Osteoblast (primary cell): ENCODE measurements at regions not wholly inside any gene's neighbourhood (a gene's known extent, or its start where the extent isn't known, plus 50 kb on each side); places are given as distances from the start of the nearest gene placed in this dataset.

Experiments used
- DNase-seq: peaks from one replicate; pipeline ENCODE4 v3.0.0; 2011; ENCODE audit warnings: low spot score, mixed read lengths; ENCODE audit not compliant: insufficient read length; ENCODE audit errors: missing footprints
- H2AFZ ChIP-seq: 2 replicates; pipeline ENCODE4 v1.6.0; 2011; ENCODE audit warnings: mild to moderate bottlenecking, low read length
- H3K27ac ChIP-seq: 2 replicates; pipeline ENCODE4 v1.5.1; 2011; ENCODE audit warnings: mild to moderate bottlenecking, low read depth, low read length, moderate library complexity
- H3K27me3 ChIP-seq: 2 replicates; pipeline ENCODE4 v1.6.0; 2012; ENCODE audit warnings: mild to moderate bottlenecking, control low read depth, inconsistent platforms, low read length, moderate library complexity; ENCODE audit not compliant: insufficient read depth
- H3K36me3 ChIP-seq: 2 replicates; pipeline ENCODE4 v1.5.1; 2011; ENCODE audit warnings: mild to moderate bottlenecking, low read length, control low read depth, moderate library complexity; ENCODE audit not compliant: insufficient read depth
- H3K4me1 ChIP-seq: 2 replicates; pipeline ENCODE4 v1.5.1; 2011; ENCODE audit warnings: mild to moderate bottlenecking, low read length, control low read depth, moderate library complexity; ENCODE audit not compliant: insufficient read depth
- H3K4me2 ChIP-seq: 2 replicates; pipeline ENCODE4 v1.6.0; 2011; ENCODE audit warnings: mild to moderate bottlenecking, low read length; ENCODE audit not compliant: insufficient read depth
- H3K4me3 ChIP-seq: fragments of 200-600 bp; sonication (generic); 3 replicates; pipeline ENCODE4 v1.5.1; 2012; ENCODE audit warnings: mild to moderate bottlenecking, low read length, inconsistent platforms; ENCODE audit not compliant: insufficient read depth
- H3K79me2 ChIP-seq: 2 replicates; pipeline ENCODE4 v1.6.0; 2012; ENCODE audit warnings: mild to moderate bottlenecking, low read length, control low read depth, inconsistent platforms; ENCODE audit not compliant: insufficient read depth
- H3K9me3 ChIP-seq: 2 replicates; pipeline ENCODE4 v1.5.1; 2011; ENCODE audit warnings: low read depth, low read length, control low read depth
- H4K20me1 ChIP-seq: 2 replicates; pipeline ENCODE4 v1.6.0; 2012; ENCODE audit warnings: mild to moderate bottlenecking, low read length, control low read depth; ENCODE audit not compliant: insufficient read depth
- TF ChIP-seq, protein P1 (sequence below): IDR thresholded peaks from 2 replicates; pipeline ENCODE4 v1.5.1; 2011; ENCODE audit warnings: mild to moderate bottlenecking, low read depth, low read length, moderate library complexity; ENCODE audit errors: extremely low read depth

DNA sequence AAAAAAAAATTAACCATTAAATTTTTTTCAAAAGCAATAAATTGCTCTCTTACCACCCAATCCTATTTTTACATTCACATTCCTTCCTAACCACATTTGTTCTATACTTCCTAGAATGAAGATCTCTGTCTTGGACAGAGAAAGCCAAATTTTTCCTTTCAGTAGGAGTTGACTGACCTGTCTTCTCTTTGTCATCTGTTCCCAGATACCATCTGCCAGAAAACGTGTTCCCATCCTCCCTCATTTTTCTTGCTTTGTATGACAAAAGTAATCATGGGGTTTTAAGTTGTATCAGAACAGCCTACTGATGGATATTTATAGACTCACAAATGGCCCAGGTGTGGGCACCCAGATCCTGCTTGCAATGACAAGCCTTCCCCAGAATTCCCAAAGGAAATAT lies 182.1 kb downstream of the CYP26B1 start:
- DNase-seq = no peak
- H3K27me3 ChIP-seq = peaks cover 13% of the 10 kb centered on the region

DNA sequence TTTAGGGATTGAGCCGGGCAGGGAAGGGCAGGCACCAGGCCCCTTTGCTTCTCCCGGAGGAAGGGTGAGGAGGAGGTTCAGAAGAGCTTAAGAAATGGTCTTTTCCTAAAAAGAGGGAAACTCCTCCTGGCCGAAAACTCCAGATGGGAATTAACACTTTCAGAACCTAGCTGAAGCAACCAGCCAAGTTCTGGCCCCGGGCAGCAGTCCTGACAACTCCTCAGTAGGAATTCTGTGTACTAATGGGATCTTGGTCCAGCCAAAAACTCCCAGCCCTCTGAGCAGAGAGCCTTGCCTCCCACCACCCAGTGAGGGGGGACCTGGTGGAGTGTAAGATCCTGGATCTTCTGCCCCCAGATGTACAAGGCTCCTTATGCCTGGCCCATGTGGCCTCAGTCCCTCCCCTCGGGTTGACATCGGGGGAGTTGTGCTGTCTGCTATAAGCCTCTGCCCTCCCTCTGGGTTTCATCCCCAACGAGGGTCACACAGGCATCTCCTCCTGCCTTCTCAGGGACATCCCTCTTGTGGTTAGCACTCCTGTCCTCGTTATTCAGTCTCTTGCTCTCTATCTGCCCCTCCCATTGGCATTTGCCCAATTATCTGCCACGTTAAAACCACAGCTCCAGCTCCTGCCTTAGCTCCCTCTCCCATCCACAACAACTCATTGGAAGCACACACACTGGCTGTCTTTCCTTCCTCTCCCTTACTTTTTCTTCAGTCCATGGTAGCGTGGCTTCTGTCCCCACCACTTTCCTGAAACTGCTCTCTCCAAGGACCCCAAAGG lies 184.6 kb downstream of the CYP26B1 start:
- TF ChIP-seq, protein P1, sequence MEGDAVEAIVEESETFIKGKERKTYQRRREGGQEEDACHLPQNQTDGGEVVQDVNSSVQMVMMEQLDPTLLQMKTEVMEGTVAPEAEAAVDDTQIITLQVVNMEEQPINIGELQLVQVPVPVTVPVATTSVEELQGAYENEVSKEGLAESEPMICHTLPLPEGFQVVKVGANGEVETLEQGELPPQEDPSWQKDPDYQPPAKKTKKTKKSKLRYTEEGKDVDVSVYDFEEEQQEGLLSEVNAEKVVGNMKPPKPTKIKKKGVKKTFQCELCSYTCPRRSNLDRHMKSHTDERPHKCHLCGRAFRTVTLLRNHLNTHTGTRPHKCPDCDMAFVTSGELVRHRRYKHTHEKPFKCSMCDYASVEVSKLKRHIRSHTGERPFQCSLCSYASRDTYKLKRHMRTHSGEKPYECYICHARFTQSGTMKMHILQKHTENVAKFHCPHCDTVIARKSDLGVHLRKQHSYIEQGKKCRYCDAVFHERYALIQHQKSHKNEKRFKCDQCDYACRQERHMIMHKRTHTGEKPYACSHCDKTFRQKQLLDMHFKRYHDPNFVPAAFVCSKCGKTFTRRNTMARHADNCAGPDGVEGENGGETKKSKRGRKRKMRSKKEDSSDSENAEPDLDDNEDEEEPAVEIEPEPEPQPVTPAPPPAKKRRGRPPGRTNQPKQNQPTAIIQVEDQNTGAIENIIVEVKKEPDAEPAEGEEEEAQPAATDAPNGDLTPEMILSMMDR = no peak
- Histone ChIP-seq H3K79me2 (no peaks in the 10 kb centered on the region), H3K27me3 (peaks cover 13% of the 10 kb centered on the region), H3K9me3 (peaks cover 8% of the 10 kb centered on the region), H3K27ac (no peak overlapping the region), H2AFZ (no peak overlapping the region), H3K36me3 (no peaks in the 10 kb centered on the region), H3K4me1 (no peaks in the 10 kb centered on the region), H3K4me2 (no peak overlapping the region), H4K20me1 (no peaks in the 10 kb centered on the region), H3K4me3 (no peak overlapping the region)
- no peak for DNase-seq

More for the DNA sequence above, 182.1 kb downstream of the CYP26B1 start:
- Histone ChIP-seq H2AFZ (no peak overlapping the region), H3K4me1 (no peaks in the 10 kb centered on the region), H3K27ac (no peak overlapping the region), H3K9me3 (no peaks in the 10 kb centered on the region), H4K20me1 (no peaks in the 10 kb centered on the region), H3K36me3 (no peaks in the 10 kb centered on the region), H3K4me3 (no peak overlapping the region), H3K4me2 (no peak overlapping the region), H3K79me2 (no peaks in the 10 kb centered on the region)
- TF ChIP-seq, protein P1 = no peak

DNA sequence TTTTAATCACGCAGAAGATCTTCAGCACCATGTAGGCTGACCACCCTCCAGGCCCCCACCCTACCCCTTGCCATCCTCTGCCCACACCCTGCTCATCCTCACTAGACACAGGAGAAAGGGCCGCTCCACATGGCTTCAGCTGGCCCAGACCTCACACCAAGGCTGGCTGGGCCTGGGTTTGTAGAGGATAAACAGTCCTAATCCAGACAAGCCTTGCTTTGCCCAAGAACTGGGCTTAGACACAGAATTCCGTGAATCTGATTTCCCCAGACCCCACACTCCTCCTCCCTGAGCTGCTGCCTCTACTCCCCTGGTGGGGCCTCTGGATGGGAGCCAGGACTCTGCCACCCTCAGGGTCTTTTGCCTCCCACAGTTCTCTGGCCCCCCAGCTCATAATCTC lies 185.3 kb downstream of the CYP26B1 start:
- no peaks in the 10 kb centered on the region for H3K36me3 ChIP-seq
- no peaks in the 10 kb centered on the region for H4K20me1 ChIP-seq
- H3K4me3 ChIP-seq = no peak overlapping the region
- DNase-seq = no peak
- TF ChIP-seq, protein P1 = no peak
- no peak overlapping the region for H3K4me2 ChIP-seq
- no peak overlapping the region for H3K27ac ChIP-seq
- peaks cover 7% of the 10 kb centered on the region for H3K27me3 ChIP-seq
- H3K79me2 ChIP-seq = no peaks in the 10 kb centered on the region
- H3K9me3 ChIP-seq = peaks cover 8% of the 10 kb centered on the region
- no peak overlapping the region for H2AFZ ChIP-seq
- H3K4me1 ChIP-seq = no peaks in the 10 kb centered on the region

DNA sequence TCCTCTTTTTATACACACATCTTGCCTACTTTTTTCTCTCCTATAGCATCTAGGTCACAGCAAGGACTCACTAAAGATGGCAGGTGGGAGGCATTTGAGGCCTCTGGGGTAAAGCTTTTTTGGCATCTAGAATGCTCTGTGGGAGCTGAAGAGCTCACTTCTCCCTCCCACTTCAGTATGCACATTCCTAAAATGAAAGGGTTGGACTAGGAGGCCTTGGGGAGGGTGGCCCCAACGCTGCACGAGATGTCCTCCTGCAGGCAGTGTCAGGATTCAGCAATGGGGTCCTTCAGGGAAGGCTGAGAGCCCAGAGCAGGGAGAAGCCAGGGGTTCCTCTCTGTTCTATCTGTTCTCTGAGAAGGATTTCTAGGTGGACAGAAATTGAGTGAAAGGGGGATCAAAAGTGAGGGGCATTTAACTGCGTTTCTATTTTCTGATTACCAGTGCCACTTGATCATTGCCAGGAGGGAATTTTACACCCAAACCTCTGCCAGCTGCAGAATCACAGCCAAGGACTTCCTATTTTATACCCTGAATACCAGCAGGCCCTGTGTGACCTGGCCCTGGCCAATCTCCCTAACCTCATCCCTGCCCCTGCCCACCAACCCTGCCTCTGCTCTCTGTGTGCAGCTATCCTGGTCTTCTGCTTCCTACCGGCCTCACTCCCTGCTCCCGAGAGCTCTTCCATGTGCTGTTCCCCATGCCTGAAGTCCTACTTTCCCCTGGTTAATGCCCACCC lies 186.2 kb downstream of the CYP26B1 start:
- H3K27ac ChIP-seq = no peak overlapping the region
- H3K27me3 ChIP-seq = peaks cover 3% of the 10 kb centered on the region
- H3K9me3 ChIP-seq = peaks cover 8% of the 10 kb centered on the region
- no peak overlapping the region for H2AFZ ChIP-seq
- DNase-seq = no peak
- no peaks in the 10 kb centered on the region for H3K4me1 ChIP-seq
- no peak overlapping the region for H3K4me3 ChIP-seq
- TF ChIP-seq, protein P1 = no peak
- H4K20me1 ChIP-seq = no peaks in the 10 kb centered on the region
- H3K4me2 ChIP-seq = no peak overlapping the region
- no peaks in the 10 kb centered on the region for H3K36me3 ChIP-seq
- H3K79me2 ChIP-seq = no peaks in the 10 kb centered on the region
